ENCODE measurements at regions not wholly inside any gene's neighbourhood (a gene's known extent, or its start where the extent isn't known, plus 50 kb on each side); places are given as distances from the start of the nearest gene placed in this dataset.

GRCh38 chr13:103394618-103395017 is 328.4 kb upstream of the SLC10A2 start:
- TF ChIP-seq, protein P1, sequence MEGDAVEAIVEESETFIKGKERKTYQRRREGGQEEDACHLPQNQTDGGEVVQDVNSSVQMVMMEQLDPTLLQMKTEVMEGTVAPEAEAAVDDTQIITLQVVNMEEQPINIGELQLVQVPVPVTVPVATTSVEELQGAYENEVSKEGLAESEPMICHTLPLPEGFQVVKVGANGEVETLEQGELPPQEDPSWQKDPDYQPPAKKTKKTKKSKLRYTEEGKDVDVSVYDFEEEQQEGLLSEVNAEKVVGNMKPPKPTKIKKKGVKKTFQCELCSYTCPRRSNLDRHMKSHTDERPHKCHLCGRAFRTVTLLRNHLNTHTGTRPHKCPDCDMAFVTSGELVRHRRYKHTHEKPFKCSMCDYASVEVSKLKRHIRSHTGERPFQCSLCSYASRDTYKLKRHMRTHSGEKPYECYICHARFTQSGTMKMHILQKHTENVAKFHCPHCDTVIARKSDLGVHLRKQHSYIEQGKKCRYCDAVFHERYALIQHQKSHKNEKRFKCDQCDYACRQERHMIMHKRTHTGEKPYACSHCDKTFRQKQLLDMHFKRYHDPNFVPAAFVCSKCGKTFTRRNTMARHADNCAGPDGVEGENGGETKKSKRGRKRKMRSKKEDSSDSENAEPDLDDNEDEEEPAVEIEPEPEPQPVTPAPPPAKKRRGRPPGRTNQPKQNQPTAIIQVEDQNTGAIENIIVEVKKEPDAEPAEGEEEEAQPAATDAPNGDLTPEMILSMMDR (IDR thresholded peaks at IDR 0.05), result no peak

DNA sequence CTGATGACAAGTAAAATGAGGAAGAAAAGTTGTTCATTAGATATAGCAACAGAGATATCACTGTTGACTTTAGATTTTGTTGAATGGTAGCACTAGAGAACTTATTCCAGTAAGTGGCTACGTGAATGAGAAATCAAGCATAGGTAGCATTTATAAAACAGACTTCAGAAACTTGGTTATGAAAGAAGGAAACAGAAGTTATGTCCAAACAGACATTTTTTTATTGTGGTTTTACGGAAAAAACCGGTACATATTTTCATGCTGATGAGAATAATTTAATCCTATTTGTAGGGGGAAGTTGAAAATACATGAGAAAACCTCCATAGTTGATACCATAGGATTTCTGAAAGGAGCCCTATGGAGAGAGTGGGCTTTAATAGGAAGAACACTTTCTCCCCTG is 325.7 kb upstream of the SLC10A2 start:
- TF ChIP-seq, protein P1 (IDR thresholded peaks at IDR 0.05), result no peak

GRCh38 chr13:103388839-103389238 is 322.6 kb upstream of the SLC10A2 start:
- TF ChIP-seq, protein P1 (IDR thresholded peaks at IDR 0.05), result no peak

GRCh38 chr13:103386341-103386740 is 320.1 kb upstream of the SLC10A2 start:
- TF ChIP-seq, protein P1 (IDR thresholded peaks at IDR 0.05), result no peak

DNA sequence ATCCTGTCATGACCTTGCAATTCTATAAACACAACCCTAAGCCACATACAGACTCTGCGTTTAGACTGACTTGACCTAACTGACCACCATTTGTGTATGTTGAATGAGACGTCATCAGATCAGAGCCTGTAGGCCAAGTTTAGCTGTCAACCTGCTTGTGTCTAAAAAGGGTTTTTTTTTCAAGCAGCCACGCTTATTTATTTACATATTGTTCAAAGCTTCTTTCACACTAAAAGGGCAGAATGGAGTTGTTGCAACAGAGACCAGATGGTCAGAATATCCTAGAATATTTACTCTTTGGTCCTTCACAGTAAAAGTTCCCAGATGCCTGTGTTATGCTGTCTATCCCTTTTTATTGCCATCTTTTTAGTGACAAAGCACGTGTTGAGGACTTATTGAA is 307.7 kb upstream of the SLC10A2 start:
- TF ChIP-seq, protein P1 (IDR thresholded peaks at IDR 0.05), result no peak

- TF ChIP-seq, protein P1 (IDR thresholded peaks at IDR 0.05), result no peak
Observed at GRCh38 chr13:103371271-103371670, 305.1 kb upstream of the SLC10A2 start.

GRCh38 chr13:103370790-103371189 is 304.6 kb upstream of the SLC10A2 start:
- TF ChIP-seq, protein P1 (IDR thresholded peaks at IDR 0.05), result no peak

DNA sequence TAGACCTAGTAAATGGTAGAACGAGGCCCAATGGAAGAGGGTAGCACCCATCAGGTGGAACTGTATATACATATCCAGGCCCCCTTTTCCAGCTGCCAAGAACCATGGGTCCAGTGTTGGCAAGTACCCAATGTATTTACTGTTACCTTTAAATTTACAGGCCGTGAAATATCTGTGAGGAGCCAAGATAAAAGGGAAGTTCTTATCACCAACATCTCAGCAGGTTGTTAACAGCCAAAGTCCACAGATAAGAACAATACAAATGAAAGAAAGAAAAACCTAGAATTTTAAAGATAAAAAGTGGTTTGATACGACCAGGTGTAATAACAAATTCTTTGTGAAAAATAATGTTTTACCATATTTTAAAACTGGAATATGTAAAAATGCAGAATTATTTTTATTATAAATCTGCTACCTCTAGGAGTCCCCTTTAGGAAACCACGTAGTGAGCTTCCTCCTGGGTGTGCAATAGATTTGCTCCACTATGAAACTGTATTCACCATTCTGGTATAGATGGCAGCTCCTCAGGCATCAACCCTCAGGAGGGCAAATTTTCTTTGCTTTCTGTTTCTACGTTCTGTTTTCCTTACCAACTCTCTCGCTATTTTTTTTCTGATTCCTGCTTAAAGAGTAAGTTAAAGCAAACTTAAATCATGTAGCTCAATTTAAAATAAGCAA is 292.2 kb upstream of the SLC10A2 start:
- TF ChIP-seq, protein P1 (IDR thresholded peaks at IDR 0.05), result no peak
